NCI-H2227 (cell line): ENCODE measurements at regions not wholly inside any gene's neighbourhood (a gene's known extent, or its start where the extent isn't known, plus 50 kb on each side); places are given as distances from the start of the nearest gene placed in this dataset.
A peak's percentile ranks its signal among the peaks of the same experiment; 100 is the strongest.
"Not testable (repeated sequence)": the region's sequence is repeated elsewhere in the genome, so short reads cannot be mapped to it uniquely, and the experiment has no call there.

Experiments used
- DNase-seq: peaks from one replicate; lab custom pipeline; 2025; ENCODE audit not compliant: unreplicated experiment; lab: John Stamatoyannopoulos, UW

DNA sequence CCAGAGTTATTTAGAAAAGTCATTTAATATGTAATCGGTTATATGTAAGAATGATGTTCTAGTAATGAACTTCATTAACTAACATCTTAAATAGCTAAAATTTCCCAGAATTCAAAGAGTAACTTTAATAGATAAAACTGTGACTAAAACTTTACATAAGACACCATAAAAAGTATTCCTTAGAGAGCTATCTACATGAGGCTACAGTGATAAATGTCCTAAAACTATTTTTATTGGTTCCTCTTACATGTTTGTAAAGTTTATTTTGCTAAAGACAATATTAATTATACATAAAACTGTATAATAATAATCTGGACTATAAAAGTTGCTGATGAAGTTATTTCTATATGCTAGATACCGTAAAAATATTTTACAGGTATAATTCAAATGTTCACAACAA lies 897.7 kb upstream of the EPHA5 start:
- no peak for DNase-seq

DNA sequence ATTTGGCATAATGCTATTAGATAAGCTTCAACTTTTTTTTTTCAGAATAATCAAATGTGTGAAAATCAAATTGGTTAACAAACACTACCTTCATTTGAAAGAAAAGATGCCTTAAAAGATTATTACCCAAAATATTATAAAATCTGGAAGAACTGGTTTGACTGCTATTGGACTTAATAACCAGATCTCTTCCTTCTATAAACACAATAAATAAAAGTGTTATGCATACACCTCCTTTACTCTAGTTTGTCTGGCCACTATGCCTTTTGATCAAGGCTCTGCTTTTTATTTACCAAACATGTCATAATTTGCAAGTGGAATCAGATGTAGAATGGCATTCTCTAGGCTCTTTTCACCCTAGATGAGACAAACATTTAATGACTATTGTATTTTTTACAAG lies 897.3 kb upstream of the EPHA5 start:
- DNase-seq = no peak

DNA sequence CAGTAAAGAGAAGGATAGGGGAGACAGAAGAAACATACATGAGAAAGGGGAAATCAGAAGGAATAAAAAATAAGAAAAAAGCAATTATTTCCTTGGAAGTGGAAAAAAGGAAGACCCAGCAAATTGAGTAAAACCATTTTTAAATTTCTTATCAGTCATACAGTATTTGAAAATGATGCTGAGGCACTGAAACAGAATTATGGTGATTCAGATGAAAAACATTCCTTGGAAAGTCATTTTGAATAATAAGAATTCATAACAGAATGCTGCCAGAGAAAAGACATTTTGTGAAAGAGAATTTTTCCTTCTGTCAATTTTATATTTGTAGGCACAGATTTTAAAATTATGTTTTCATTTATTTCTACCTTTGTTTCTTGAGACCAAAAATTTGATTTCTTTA lies 895.5 kb upstream of the EPHA5 start:
- DNase-seq = no peak

DNA sequence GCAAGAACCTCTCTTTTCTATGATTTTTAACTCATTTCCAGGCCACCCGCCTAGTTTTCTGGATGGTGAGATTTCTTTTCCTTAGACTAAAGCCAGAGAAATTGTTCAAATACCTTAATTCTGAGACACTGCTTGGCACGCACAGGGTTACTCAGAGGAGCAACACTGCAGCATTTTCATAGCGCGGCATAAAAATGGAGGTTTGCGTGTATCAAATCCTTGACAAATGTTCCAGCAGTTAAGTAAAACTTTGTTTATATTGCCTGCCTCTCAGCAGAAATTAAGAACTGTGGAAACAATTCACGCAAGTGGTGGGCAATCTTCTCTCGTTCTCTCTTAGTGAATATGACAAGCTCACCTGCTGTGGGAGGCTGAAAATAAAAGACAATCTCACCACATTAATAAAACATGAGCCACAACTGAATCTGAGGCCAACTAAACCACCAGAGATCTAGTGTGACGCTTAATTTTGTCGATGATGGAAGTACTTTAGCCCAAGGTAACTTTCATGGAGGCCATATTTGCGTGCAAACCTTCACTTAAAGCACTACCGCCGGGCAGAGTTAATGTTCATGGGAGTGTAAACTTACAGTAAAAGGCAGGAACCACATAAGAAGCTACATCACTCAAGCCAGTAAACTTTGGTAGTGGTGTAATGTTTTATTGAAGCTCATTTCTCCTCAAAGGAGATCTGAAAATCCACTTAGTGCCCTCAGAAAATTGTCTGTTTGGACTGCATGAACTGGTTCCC lies 894.8 kb upstream of the EPHA5 start:
- peak; percentile 3 for DNase-seq

DNA sequence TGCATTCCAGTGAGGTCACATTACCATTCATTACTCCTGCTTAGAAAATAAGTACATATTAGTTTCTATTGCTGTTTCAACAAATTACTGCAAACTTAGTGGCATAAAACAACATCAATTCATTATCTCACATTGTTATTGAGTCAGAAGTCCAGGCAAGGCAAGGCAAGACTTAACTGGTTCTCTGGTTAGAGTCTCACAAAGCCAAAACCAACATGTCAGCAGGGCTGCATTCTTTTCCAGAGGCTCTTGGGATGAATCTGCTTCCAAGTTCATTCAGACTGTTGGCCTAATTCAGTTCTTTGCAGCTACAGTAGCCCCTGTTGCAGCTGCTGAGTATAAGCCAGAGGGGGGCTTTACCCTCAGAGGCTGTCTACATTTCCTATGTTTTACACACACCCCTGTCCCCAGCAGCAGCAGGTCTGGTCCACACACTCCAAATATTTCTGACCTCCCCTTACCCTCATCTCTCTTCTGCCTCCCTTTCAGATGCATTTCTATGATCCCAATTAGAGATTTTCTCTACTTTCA lies 892.1 kb upstream of the EPHA5 start:
- DNase-seq = no peak

DNA sequence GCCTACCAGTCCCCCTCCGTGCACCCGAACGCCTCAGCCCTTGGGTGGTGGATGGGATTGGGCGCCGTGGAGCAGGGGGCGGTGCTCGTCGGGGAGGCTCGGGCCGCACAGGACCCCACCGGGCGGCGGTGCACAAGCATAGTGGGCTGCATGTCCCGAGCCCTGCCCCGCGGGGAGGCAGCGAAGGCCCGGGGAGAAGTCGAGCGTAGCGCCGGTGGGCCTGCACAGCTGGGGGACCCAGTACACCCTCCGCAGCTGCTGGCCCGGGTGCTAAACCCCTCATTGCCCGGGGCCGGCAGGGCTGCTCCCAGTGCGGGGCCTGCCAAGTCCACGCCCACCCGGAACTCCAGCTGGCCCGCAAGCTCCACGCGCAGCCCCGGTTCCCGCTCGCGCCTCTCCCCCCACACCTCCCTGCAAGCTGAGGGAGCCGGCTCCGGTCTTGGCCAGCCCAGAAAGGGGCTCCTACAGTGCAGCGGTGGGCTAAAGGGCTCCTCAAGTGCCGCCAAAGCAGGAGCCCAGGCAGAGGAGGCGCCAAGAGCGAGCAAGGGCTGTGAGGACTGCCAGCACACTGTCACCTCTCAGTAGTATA lies 891.3 kb upstream of the EPHA5 start:
- not testable (repeated sequence) for DNase-seq

DNA sequence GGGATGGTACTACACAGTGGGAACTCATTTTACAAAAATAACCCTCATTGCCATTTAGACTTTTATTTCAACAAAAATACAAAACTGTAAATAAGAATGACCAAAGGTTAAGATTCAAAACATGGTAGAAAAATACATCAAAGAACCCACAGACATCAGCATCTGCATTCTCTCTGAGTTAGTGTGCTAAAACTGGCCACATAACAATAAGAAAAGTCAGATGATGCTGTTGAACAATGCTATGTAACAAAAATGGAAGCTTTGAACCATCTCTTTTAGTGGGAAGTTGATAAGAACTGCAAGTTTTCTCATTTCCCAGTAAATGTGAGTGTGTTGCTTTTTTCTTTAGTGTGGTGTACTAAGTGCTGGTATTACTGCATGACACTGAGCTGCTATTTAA lies 888.4 kb upstream of the EPHA5 start:
- DNase-seq = no peak

DNA sequence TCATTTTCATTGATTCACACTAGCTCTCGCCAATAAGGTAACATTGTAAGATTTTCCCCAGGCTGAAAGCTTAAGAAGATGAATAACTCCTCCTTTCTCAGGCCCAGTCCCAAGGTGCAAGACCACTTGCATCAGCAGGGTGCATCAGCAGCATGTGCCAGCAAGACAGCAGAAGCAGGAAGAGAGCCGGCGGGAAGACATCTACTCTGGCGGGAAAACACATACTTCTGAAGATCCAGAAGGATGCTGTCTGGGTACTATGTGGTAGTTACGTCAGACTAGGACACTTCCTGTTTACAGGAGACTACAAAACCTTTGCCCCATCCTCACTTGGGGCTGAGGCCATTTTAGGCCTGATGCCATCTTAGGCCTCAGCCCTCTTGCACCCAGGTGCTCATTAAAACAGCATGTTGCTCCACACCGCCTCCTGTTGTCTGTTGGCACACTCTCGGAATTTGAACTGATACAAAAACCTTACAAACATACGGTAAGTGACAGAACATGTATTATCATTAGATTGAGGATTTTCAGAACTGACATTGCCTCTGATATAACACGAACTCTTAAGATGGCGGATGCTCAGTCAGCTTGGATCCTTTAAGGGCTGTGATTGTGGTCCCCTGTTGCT lies 886.5 kb upstream of the EPHA5 start:
- DNase-seq = no peak

DNA sequence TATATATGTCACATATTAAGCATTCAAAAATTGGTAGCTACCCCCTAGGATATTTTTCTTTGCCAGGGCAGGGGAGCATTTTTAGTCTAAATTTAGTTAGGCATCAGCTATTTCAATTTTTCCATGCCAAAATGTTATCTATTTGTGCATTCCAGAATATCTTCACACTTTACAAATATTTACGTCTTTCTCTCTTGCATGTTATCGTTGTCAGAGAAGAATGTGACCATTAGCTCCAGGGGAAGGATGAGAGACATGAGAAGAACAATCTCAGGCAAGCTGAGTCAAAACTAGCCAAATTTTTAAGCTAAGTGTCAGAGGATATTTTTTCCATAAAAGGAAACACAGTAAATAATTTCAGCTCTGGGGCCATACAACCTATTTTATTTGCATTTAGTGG lies 885.0 kb upstream of the EPHA5 start:
- no peak for DNase-seq

DNA sequence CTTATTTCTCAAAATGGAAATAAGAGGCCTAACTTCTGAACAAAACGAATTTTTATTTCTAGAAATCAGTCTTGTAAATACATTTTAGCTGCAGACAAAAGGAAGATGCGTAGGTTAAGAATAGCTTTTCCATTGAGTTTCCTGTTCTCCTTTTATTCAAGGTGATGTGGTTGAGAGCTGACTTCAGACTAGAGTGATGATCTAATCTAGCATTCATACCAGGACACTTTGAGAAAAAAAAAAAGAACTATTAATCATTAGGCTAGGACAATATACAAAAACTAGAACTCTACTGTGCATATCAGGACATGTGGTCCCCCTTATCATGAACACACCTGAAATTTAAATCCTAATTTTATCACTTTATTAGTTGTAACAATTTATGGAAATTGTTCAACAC lies 884.5 kb upstream of the EPHA5 start:
- no peak for DNase-seq

DNA sequence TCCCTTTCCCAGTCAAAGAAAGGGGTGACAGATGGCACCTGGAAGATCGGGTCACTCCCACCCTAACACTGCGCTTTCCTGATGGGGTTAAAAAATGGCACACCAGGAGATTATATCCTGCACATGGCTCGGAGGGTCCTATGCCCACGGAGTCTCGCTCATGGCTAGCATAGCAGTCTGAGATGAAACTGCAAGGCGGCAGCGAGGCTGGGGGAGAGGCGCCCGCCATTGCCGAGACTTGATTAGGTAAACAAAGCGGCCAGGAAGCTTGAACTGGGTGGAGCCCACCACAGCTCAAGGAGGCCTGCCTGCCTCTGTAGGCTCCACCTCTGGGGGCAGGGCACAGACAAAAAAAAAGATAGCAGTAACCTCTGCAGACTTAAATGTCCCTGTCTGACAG lies 875.0 kb upstream of the EPHA5 start:
- DNase-seq = not testable (repeated sequence)

DNA sequence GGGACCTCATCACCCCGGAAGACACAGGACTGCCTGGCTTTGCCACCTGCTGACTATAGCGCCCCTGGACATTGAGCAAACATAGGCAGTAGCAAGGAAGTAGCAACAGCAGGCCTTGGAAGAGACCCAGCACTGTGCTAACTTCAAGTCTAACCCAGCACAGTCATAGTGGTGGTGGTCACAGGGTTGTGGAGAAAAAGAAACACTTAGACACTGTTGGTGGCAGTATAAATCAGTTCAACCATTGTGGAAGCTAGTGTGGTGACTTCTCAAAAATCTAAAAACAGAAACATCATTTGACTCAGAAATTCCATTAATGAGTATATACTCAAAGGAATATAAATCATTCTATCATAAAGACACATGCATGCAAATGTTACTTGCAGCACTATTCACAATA lies 874.0 kb upstream of the EPHA5 start:
- DNase-seq = no peak

DNA sequence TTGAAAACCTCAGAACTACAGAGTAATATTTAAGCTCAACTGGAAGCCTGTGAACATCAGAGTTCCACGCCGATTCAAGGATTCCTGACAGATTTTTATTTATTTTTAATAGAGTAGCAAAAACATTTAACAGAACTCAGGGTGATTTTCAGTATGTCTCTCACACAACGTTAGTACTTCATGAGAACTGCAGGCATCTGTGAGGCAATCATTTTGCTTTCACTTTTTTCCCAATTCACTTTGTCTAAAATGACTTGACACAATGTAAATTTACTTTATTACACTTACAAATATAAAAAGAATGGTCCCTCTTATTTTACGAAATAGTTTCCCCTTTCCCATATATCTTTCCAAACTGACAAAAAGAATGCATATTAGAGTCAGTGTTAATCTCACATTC lies 869.5 kb upstream of the EPHA5 start:
- DNase-seq = no peak

DNA sequence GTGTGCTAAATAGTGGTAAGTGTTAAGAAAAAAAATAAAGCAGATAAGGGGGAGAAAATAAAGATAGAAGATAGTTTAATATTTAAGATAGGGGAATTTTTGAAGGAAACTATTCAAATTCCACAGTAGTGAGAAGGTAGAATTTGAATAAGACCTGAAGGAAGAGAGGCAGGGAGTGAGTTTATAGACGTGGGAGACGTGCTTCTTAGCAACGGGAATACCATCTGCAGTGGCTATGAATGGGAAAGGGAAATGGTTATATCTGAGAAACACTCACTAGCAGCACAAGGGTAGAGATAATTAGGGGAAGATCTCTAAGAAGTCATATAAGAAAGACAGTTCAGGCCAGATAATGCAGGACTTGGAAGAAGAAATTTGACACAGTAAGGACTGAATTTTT lies 854.5 kb upstream of the EPHA5 start:
- DNase-seq = no peak

DNA sequence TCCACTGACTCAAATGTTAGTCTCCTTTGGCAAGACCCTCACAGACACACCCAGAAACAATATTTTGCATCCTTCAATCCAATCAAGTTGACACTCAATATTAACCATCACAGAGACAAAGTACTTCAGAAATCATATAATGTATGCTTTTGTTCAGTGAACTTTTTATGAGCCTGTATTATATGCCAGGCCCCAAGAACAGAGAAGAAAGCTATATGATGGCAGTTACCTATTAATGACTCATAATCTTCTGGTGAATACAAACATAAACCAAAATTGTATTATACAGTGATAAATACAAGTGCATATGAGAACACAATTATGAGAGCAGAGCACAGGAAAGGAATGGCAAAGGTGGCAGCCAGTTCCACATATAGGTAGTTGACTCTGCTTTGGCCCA lies 852.0 kb upstream of the EPHA5 start:
- no peak for DNase-seq

DNA sequence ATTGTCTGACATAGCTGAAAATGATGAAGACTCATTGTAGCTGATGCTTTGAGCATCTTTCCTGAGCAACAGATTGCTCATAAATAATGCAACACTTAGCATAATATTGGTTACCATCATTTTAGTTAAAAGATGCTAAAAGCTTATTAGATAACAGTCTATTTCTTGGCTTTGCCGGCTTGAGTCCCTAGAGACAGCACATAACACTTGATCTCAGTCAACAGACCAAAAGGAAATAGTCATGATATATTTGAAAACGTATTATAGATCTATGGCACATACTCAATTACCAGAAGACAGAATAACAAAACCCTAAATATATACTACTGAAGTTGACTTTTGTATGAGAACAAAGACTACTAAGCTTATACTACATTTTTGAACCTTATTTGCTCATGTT lies 846.7 kb upstream of the EPHA5 start:
- DNase-seq = no peak

DNA sequence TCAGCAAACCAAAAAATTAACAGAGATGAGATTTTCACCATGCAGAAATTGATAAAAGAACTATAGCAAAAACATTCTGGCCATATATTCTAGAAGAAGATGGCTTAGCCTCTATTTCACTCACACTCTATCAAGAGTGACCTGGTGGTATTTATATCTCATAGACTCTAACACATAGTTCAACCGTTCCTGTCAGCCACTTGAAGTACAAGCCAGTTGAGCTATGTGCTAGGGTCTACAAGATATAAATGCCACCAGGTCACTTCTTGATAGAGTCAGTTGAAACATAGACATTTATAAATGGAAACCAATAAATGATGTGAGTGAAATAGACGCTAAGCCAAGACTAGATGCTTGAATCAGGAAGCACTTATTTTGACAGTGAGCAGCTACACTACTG lies 836.7 kb upstream of the EPHA5 start:
- DNase-seq = no peak

DNA sequence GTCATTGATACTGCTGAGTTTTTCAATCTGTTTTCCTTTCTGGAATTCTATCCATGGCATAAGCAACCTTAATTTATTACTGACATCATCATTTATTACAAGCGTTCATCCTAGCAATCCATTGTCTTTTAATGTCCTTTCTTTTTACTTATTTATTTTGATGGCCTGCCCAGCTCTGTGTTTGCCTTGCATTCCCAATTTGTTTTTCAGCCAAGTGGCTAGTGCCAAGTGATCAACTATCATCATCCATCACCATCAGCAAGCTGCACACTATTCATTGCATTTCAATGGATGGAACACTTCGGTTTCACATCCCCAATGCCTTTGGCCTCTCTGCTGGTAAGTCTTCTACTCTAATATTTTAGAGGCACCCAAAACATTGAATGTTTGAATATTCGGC lies 831.7 kb upstream of the EPHA5 start:
- DNase-seq = no peak

DNA sequence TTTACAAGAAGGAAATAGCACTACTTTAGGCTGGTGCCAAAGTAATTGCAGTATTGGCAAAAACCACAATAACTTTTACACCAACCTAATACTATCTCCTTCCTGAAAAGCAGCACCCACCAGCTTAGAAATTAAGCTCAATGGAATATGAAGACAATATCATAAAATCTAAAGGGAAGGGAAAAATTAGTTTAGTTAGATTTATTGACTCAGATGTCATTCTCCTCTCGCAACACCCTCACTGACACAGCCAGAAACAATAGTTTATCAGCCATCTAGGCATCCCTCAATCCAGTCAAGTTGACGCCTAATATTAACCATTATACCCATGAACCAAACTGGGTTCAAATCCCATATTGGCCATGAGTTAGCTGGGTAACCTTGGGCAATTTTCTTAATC lies 820.4 kb upstream of the EPHA5 start:
- DNase-seq = no peak

DNA sequence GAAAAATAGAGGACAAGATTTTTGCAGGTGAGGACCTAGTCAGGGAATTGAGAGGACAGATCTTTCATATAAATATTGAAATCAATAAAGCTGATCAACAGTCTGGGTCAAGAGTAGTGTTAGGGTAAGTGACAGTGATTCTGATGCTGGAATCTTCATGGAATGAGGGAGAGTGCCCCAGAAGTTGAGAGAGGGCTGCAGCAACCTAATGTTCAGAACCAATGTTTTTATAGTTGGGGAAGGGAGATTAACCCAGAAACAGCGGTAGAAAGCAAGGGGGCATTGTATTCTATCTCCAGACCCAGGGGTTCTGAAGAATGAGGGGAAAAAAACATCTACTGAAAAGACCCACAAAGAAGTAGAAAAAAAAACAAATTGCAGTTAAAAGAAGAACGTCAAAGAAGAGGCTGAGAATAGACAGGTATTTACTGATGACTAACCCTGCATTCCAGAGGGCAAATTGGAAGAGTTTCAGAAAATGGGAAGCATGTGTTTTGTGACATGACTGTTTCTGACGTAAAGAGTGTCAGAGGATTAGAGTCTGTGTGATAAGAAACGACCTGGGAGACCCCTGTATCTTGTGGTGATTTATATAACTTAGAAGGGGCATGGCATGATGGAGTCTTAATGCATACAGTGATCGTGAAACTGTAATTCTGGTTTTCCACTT lies 819.6 kb upstream of the EPHA5 start:
- DNase-seq = no peak

DNA sequence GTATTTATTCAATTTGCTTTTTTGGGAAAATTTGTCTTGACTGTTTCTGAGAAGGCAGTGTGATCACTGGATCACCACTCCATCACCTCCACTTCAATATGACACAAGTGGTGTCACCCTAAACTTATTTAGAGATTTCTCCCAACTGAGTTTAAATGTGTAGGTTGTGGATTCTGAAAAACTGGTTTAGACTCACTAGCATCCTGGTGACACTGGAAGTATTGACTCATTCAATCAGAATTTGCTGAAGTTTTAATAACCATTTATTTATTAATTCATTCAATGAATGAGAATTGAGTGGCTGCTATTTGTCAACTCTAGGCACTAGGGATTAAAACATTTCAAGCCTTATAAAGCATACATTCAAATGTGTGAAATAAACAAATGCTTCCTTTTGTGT lies 819.1 kb upstream of the EPHA5 start:
- DNase-seq = no peak

DNA sequence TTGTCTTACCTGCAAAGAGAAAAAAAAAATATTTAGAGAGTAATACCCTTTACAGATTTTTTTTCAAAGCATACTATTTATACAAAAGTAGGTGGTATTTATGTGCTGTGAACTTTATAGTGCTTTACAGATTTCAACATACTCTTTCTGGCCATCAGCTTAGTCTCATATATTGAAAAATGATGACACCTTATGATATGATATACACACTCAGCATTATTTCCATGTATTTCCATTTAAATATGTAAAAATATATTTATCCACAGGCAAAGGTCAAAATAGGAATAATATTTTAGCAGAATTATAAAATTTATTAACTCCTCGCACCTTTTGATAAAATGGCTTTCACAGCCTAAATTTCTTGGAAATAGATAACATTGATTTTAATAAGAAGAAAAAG lies 815.8 kb upstream of the EPHA5 start:
- no peak for DNase-seq
